Upper lobe of left lung (tissue), 6 donors: ENCODE measurements at regions not wholly inside any gene's neighbourhood (a gene's known extent, or its start where the extent isn't known, plus 50 kb on each side); places are given as distances from the start of the nearest gene placed in this dataset.

Experiments used
- ATAC-seq, 2 donors: fragments of 200-7000 bp; cut with Tn5 transposase; one replicate each; pipeline ENCODE4 v1.9.1; 2022; ENCODE audit warnings: mild to moderate bottlenecking in 2 of 2, moderate library complexity in 2 of 2; ENCODE audit not compliant: low FRiP score in 2 of 2
- DNase-seq, 2 donors: peaks; one replicate each; pipeline ENCODE4 v3.0.0-alpha.2; 2019 to 2020
- H3K27ac ChIP-seq, 4 donors: fragments of 200-600 bp; sonication (generic); one replicate each; pipeline ENCODE4 v1.5.1; 2016 to 2019
- H3K27me3 ChIP-seq, 4 donors: fragments of 200-600 bp; sonication (generic); one replicate each; pipeline ENCODE4 v1.5.1; 2017 to 2019
- H3K36me3 ChIP-seq, 4 donors: fragments of 200-600 bp; sonication (generic); one replicate each; pipeline ENCODE4 v1.5.1; 2016 to 2019
- H3K4me1 ChIP-seq, 4 donors: fragments of 200-600 bp; sonication (generic); one replicate each; pipeline ENCODE4 v1.5.1; 2018 to 2019
- H3K4me3 ChIP-seq, 4 donors: fragments of 200-600 bp; sonication (generic); one replicate each; pipeline ENCODE4 v1.5.1; 2017 to 2019; ENCODE audit warnings: mild to moderate bottlenecking in 2 of 4, moderate library complexity in 1 of 4
- H3K9me3 ChIP-seq, 4 donors: fragments of 200-600 bp; sonication (generic); one replicate each; pipeline ENCODE4 v1.5.1; 2018 to 2019
- EP300 ChIP-seq, 4 donors: sonication (generic); formaldehyde crosslinking; IDR thresholded peaks; one replicate each; pipeline ENCODE4 v1.5.1; 2017; ENCODE audit warnings: antibody characterized with exemption in 4 of 4, control low read depth in 2 of 4
- POLR2A ChIP-seq, 4 donors: fragments of 450-650 bp; IDR thresholded peaks; one replicate each; pipeline ENCODE4 v1.5.1; 2016 to 2017; ENCODE audit warnings: antibody characterized with exemption in 4 of 4, mild to moderate bottlenecking in 2 of 4
- POLR2AphosphoS5 ChIP-seq, 2 donors: sonication (generic); formaldehyde crosslinking; IDR thresholded peaks; one replicate each; pipeline ENCODE4 v1.5.1; 2017; ENCODE audit warnings: antibody characterized with exemption in 2 of 2
- WGBS, 2 donors: methylation state at CpG; one replicate each; pipeline ENCODE4 v1.1.5; 2017 to 2018; 5-methylcytosine and 5-hydroxymethylcytosine counted together
- TF ChIP-seq, protein P1 (sequence below), 6 experiments: fragments of 450-650 bp in 4 of 6; fragments of 200-600 bp in 2 of 6; sonication (generic) in 2 of 6; IDR thresholded peaks; one replicate each; pipeline ENCODE4 v1.5.1; 2016 to 2019; ENCODE audit warnings: antibody characterized with exemption in 6 of 6
- donor health status: DM: no; HTN: no; CAD: no; lungs with moderate emphysema.
- donor health status: DM: no; HTN: yes; CAD: no; lungs with severe emphysema.

DNA sequence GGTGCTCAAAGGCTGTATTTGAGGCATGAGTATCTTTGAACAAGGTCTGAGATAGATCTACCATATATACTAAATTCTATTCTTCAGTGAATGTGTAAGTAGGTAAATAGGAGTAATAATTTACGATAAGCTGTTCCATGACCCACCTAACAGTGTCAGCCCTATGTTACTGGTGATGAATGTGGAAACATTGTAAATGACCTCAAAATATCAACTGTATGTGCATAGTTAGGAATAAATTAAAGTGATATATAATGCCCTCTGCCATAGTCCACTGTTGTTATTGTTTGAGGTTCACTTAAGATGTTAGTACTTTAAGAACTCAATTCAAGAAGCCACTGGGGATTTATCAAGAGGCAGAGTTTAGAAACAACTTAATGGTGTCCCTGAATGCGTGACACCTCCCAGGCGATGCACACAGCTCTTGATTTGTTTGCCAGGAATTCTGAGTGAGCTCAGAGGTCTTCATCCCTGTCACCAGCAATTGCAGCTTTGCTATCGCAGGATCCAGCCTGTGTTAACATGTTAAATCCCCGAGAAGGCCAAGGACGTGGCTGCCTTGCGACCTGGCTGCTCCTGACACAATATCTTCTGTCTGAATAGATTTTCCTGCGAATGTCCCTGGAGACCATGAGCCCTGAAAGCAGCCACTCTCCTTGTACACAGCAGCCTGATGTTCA lies 104.9 kb downstream of the KLF6 start:
- Histone ChIP-seq H3K4me1 (no peaks in the 10 kb centered on the region), H3K27ac (no peak overlapping the region), H3K27me3 (no peaks in the 10 kb centered on the region), H3K36me3 (no peaks in the 10 kb centered on the region), H3K4me3 (no peak overlapping the region), H3K9me3 (no peaks in the 10 kb centered on the region)
- DNase-seq (no peak), ATAC-seq (no peak)
- 86 to 93% methylated on average over 5 to 8 of the region's 8 CpGs for WGBS, 2 donors
- TF ChIP-seq EP300 (IDR thresholded peaks at IDR 0.05) (no peak), POLR2A (IDR thresholded peaks at IDR 0.05) (no peak), POLR2AphosphoS5 (IDR thresholded peaks at IDR 0.05) (no peak)
- TF ChIP-seq, protein P1, sequence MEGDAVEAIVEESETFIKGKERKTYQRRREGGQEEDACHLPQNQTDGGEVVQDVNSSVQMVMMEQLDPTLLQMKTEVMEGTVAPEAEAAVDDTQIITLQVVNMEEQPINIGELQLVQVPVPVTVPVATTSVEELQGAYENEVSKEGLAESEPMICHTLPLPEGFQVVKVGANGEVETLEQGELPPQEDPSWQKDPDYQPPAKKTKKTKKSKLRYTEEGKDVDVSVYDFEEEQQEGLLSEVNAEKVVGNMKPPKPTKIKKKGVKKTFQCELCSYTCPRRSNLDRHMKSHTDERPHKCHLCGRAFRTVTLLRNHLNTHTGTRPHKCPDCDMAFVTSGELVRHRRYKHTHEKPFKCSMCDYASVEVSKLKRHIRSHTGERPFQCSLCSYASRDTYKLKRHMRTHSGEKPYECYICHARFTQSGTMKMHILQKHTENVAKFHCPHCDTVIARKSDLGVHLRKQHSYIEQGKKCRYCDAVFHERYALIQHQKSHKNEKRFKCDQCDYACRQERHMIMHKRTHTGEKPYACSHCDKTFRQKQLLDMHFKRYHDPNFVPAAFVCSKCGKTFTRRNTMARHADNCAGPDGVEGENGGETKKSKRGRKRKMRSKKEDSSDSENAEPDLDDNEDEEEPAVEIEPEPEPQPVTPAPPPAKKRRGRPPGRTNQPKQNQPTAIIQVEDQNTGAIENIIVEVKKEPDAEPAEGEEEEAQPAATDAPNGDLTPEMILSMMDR (IDR thresholded peaks at IDR 0.05), result no peak

DNA sequence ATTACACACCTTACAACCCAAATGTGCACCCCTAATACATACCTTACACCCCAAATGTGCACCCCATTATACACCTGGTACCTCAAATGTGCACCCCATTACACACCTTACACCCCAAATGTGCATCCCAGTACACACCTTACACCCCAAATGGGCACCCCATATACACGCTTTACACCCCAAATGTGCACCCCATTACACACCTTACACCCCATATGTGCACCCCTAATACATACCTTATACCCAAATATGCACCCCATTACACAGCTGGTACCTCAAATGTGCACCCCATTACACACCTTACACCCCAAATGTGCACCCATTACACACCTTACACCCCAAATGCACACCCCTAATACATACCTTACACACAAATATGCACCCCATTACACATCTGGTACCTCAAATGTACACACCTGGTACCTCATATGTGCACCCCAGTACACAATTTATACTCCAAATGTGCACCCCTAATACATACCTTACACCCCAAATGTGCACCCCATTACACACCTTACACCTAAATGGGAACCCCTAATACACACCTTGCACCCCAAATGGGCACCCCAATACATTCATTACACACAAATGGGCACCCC lies 106.3 kb downstream of the KLF6 start:
- H3K27me3 ChIP-seq, result no peaks in the 10 kb centered on the region
- no peak overlapping the region for H3K4me3 ChIP-seq
- ATAC-seq, result no peak
- H3K27ac ChIP-seq, result no peak overlapping the region
- no peak for TF ChIP-seq POLR2A (IDR thresholded peaks at IDR 0.05)
- TF ChIP-seq, protein P1 (IDR thresholded peaks at IDR 0.05), result no peak
- TF ChIP-seq POLR2AphosphoS5 (IDR thresholded peaks at IDR 0.05), result no peak
- no peak for TF ChIP-seq EP300 (IDR thresholded peaks at IDR 0.05)
- no peaks in the 10 kb centered on the region for H3K4me1 ChIP-seq
- DNase-seq, result no peak
- no peaks in the 10 kb centered on the region for H3K36me3 ChIP-seq
- 85 to 88% methylated on average over 1 of the region's 1 CpG for WGBS, 2 donors
- H3K9me3 ChIP-seq, result no peaks in the 10 kb centered on the region

DNA sequence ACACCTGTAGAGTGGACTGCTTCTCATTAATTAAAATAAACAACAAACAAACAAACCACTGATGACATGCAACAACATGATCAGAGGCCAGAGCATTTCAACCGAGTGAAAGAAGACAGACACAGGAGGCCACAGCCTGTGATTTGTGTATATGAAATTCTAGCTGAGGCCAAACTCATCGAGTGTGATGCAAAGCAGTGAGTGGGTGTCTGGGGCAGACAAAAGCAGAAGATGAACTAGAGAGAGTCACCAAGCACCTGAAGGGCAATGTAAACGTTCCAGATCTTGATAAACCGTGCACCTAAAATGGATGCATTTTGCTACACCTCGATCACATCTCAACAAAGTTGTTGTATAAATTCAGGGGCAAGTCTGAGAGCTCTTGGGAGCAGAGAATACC lies 108.4 kb downstream of the KLF6 start:
- Histone ChIP-seq H3K9me3 (no peaks in the 10 kb centered on the region), H3K36me3 (no peaks in the 10 kb centered on the region), H3K27ac (no peak overlapping the region), H3K4me3 (no peak overlapping the region), H3K27me3 (no peaks in the 10 kb centered on the region), H3K4me1 (no peaks in the 10 kb centered on the region)
- ATAC-seq (no peak), DNase-seq (no peak)
- TF ChIP-seq POLR2AphosphoS5 (IDR thresholded peaks at IDR 0.05) (no peak), EP300 (IDR thresholded peaks at IDR 0.05) (no peak), POLR2A (IDR thresholded peaks at IDR 0.05) (no peak)
- TF ChIP-seq, protein P1 (IDR thresholded peaks at IDR 0.05), result no peak
- 61 to 68% methylated on average over 5 of the region's 5 CpGs for WGBS, 2 donors

DNA sequence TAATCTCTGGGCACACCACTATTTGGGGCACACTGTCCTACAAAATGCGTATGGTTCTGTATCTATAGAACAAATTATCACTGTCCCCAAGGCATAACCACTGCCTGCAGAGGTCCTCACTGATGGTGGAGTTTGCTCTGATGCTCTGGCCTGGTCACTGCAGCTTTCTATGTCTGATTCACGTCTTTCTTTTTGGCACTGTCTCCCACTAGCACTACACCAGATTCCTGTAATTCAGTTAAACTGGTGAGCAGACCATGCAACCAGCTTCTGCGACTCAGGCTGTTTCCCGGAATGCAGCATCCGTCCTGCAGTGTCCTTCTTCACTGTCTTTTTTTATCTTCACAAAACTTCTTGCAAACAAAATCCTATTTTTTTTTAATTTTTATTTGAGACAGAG lies 112.8 kb downstream of the KLF6 start:
- H3K27me3 ChIP-seq, result no peaks in the 10 kb centered on the region
- DNase-seq (no peak), ATAC-seq (no peak)
- H3K4me3 ChIP-seq, result no peak overlapping the region
- peaks cover 4 to 15% (median 8%) of the 10 kb centered on the region in 4 donors for H3K4me1 ChIP-seq
- WGBS, 2 donors, result 87 to 92% methylated on average over 5 of the region's 5 CpGs
- H3K27ac ChIP-seq, result no peak overlapping the region
- H3K36me3 ChIP-seq, result no peaks in the 10 kb centered on the region
- H3K9me3 ChIP-seq, result no peaks in the 10 kb centered on the region
- no peak for TF ChIP-seq EP300 (IDR thresholded peaks at IDR 0.05)
- no peak for TF ChIP-seq POLR2AphosphoS5 (IDR thresholded peaks at IDR 0.05)
- no peak for TF ChIP-seq POLR2A (IDR thresholded peaks at IDR 0.05)
- TF ChIP-seq, protein P1 (IDR thresholded peaks at IDR 0.05), result no peak
